NCI-H2196 treated with DMSO at 0.1 percent for 48 hours (cell line): ENCODE measurements at regions not wholly inside any gene's neighbourhood (a gene's known extent, or its start where the extent isn't known, plus 50 kb on each side); places are given as distances from the start of the nearest gene placed in this dataset.

ENCODE experiments used
- DNase-seq: peaks from one replicate; lab custom pipeline; 2025; ENCODE audit not compliant: unreplicated experiment; lab: John Stamatoyannopoulos, UW

DNA sequence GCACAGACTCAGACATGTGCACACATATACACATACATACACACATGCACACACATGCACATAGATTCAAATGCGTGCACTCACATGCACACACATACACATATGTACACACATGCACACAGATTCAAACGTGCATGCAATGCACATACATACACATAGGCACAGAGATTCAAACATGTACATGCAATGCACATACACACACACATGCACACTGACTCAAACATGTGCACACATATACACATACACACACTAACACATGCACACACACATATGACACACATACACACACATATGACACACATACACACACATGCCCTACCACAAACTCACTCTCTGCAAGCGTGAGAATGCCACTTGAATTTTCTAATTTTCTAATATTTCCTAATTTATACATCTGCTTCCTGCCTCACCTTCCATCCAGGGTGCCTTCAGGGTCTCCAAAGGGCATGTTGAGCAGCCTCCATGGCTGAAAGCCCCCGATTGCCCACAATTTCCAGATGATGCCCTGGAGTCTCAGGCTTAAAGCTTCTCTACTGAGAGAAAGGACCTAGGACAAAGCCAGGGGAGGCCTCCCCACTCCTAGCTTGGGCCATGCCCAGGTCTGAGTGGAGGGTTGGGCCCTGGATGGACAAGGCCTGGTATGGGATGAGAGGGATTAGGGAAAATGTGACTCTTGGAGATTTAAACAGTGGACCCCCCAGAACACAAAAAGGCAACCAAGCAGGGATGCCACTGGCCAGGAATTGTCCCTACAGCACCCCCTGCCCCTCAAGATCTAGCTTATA lies 487.1 kb downstream of the TCERG1L start:
- DNase-seq: no peak

DNA sequence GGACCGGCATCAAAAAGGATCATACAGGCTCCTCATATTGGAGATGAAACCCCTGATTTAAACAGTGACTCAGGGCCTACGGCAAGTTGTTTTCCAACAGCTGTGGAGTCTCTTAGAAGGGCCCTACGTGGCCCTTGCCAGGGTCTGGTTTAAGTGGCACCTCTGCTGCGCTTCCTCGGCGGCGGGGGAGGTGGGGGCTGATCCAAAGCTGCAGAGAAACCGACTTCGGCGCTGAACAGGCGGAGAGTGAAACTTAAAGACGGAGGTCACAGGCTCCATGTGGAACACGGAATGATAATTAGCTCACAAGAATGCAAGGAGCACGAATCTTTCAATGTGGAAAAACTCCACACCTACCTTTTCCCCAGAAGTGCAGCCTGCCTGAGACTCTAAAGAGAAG lies 477.9 kb downstream of the TCERG1L start:
- no peak for DNase-seq

DNA sequence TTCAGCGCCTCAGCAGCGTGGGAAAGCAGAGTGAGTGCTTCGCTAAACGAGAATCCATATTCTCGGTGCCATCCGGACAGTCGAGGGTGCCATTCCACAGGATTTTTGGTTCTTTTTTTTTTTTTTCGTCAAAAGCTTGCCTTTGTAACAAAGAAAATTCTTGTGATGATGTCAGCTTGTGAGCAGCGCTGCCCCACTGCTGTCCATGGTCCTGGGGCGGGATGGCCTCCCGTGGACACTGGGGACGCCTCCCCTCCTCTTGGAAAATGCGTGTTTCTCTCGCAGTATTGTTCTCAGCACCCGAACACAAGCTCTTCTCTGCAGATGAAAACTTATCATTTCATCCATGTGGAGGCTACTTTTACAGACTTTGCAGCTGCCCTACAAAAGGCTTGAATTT lies 477.4 kb downstream of the TCERG1L start:
- no peak for DNase-seq

DNA sequence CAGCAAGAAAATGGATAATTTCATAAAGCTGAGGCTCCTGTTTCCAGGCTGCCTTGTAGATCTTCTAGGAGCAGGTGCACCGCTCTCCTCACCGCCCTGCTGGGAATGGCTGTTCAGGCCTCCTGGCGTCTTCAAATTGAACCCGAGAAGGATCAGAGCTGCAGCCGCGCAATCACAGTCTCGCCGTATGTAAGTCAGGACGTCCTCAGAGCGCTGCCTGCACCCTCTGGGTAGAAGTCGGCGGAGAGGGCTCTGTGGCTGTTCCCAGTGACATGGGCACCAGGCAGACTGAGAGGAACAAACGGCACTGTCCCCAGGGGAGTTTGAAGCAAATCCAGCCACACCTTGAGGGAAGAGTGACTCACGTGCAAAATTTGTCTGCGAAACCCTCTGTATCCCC lies 476.9 kb downstream of the TCERG1L start:
- DNase-seq: no peak

DNA sequence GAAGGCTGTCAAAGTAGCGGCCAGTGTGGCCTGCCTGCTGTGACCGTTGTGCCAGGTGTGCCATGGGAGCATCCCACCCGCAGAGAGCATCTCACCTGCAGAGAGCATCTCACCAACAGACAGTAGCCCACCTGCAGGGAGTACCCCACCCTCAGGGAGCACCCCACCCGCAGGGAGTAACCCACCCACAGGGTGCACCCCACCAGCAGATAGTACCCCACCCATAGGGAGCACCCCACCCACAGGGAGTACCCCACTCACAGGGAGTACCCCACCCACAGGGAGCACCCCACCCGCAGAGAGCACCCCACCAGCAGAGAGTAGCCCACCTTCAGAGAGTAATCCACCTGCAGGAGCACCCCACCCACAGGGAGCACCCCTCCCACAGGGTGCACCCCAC lies 476.5 kb downstream of the TCERG1L start:
- DNase-seq: no peak

DNA sequence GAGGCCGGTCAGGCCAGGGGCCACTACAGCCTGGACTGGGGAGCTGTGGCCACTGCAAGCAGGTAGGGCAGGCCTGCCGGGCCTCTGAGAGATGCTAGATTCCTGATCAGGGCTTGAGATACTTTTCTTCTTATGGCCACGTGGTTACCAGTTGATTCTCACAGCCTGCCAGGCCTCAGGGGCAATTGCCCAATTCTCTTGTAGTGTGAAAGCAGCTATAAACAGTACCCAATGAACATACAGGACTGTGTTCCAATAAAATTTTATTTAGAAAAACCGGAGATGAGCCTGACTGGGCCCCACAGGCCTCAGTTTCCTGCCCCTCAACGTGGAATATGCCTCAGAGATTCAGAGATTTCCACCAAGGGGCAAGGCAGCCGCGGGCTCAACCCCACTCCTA lies 475.2 kb downstream of the TCERG1L start:
- DNase-seq: no peak

DNA sequence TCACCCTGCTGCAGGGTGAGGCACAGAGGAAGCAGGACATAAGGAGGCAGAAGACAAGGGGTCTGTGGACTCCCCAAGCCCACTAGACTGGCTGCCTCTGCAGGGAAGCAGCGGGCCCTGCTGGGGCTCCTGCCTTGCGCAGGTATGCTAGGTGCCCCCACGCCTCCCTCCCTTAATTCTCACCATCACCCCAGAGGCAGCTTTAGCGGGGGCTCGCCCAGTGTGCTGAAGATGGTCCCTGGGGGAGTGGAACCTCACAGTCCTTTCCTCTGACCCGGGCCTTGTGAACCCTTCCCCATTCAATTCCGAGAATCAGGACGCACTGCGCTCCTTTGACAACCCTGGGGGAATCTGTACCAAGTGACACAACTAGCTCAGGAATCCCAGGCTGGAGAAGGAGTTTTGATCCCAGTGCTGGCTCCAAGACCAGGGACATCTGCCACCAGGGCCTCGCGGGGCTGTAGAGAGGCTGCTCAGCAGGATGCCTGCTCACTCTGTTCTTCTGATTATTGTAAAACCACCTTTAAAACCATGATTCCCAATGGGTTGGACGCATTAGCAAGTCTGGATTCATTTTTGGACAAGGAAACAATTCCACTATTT lies 468.4 kb downstream of the TCERG1L start:
- DNase-seq: no peak

DNA sequence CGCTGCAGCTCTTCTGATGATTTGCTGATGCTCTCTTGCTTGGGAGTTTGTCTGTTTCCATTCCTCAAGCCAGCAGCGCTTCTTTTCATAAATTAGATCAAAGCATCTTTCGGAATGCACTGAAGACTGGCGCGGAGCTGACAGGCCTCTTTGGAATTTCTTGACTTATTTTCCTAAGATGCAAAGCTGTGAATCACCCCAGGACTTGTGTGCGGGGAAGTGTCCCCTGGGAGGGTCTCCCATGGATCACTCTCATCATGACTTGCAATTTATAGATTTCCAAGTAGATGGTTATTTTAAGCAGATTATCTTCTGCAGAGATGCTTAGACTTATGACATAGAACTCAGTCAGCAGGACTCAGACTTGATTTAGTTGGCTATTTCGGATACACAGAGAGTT lies 467.2 kb downstream of the TCERG1L start:
- no peak for DNase-seq

DNA sequence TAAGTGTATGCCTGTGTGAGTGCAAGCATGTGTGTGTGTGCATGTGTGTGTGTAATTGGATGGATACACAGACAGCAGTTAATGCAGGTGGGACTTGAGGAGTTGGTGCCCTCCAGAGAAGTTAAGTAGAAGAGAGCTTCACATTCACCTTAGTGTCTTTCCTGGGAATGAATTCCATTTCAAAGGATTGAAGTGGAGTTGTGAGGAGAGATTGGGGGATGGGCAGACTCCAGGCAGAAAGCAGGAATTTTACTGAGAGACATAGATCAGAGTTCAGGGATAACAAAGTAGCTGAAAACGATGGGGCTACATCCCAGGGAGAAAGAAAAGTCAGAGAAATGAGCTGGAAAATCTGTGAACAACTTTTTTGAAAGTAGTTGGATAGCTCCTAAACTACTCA lies 464.4 kb downstream of the TCERG1L start:
- DNase-seq: no peak

DNA sequence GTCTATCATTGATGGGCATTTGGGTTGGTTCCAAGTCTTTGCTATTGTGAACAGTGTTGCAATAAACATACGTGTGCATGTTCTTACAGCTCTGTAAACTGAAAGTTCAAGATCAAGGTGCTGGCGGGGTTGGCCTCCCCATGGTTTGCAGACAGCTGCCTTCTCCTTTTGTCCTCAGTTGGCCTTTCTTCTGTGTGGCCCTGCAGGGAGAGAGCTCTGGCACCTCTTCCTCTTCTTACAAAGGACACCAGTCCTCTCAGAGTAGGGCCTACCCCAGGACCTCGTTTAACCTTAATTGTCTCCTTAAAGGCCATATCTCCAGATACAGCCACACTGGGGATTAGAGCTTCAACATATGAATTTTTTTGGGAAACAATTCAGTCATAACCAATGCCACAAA lies 462.7 kb downstream of the TCERG1L start:
- no peak for DNase-seq

DNA sequence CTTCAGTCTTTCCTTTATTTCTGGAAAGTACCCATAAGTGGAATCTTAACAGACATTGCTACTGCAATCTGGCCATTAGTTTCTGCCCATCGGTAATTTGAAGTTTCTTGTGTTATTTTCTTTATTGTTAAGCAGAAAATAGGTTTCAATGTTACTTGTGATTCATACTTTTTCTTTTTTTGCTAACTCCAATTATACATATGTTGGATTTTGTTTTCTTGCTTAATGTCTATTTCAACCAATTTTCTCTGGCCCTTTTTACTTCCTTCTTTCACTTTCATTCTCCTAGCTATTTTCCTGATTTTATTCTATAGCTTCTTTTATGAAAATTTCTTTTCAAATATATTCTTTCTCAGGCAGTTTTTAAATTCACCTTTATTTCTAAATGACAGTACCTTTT lies 457.4 kb downstream of the TCERG1L start:
- no peak for DNase-seq

DNA sequence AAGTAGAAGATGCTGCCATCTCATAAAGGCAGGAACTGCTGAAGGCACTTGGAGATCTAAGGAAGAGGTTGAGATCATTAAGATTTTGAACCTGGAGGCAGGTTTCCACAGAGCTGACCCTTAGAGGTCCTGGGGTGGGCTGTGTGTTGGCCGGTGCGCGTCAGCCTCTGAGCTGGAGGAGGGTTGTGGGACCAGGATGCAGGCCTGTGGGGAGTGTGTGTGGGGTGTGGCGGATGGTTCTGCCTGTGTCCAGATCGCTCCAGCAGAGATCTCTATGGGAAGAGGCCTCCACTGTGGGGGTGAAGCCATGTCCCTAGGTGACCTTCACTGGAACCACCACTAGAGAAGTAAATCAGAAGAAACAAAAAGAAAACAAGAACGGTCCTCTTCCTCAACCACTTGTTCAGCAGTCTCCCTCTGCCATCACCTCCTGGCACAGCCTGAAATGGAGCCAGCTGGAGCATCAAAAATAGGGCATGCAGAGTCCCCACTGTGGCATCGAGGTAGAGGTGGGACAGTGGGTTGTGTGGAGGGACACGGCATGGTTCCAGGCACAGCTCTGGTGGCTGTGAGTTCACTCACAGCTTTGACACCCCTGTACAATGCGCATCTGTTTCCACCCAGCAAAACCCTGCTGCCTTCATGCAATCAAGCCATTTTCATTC lies 453.8 kb downstream of the TCERG1L start:
- DNase-seq: no peak

DNA sequence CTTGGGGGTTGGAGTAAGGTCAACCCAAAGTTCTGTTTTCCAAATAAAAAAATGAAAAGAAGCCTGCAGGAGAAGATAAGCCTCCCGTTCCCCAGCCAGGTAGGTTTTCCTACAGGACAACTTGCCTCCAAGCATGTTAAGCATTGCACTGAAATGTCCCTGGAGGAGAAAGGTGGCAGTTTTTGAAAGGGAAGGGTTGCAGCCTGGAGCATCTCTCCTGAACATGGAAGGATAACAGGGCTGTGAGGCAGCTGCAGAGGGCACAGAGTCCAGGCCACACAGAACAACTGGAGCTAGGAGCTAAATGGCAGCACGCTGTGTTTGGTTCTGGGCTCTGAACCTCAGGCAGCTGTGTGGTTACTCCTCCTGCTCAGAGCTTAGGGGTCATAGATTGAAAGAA lies 452.9 kb downstream of the TCERG1L start:
- DNase-seq: no peak

DNA sequence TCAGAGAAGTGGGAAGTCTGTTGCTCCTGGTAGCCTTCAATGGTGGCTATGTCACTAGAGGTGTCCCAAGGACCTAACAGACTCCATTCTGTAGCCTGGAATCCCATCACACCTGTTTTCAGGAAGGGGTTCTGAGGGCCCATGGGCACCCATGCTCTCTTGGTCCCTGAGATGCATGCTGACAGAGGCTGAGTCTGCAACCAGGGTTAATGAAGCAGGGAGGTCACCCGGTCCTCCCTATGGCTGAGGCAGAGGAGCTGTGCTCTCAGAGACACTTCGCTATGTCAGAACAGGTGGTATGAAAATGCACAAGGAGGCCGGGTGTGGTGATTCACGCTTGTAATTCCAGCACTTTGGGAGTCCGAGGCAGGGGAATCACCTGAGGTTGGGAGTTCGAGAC lies 452.1 kb downstream of the TCERG1L start:
- DNase-seq: no peak

DNA sequence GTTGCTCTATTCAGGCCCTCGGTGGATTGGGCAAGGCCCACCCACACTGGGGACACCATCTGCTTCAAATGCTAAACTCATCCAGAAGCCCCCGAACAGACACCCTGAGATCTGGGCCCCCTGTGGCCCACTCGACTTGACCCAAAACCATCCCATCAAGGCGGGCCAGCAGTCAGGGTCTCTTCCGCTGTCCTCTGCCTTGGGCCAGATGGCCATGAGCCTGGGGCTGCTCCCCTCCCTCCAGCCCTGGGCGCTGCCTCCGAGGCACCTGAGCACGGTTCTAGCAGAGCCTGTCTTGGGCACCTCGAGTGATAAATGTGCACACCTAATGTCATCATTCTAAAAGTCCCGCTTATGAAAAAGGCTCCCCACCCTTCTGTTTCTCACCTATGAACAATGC lies 449.4 kb downstream of the TCERG1L start:
- DNase-seq: no peak

DNA sequence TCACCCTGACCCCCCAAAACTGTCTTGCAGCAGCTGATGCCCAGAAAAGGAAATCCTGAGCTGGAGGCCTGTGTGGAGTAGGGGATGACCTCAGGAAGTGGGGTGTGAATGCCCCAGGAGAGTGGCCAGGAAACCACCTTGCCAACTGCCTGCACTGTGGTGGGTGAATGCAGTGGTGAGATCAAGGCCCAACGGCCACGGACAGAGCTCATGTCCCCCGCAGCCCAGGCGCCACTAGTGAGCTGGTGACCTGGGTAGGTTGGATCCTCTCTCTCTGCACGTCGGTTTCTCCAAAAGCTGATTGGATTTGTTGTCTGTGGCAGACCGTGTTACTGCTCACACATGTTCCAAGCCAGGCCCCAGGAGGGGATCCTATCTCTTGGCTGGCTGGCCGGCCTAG lies 448.9 kb downstream of the TCERG1L start:
- no peak for DNase-seq

DNA sequence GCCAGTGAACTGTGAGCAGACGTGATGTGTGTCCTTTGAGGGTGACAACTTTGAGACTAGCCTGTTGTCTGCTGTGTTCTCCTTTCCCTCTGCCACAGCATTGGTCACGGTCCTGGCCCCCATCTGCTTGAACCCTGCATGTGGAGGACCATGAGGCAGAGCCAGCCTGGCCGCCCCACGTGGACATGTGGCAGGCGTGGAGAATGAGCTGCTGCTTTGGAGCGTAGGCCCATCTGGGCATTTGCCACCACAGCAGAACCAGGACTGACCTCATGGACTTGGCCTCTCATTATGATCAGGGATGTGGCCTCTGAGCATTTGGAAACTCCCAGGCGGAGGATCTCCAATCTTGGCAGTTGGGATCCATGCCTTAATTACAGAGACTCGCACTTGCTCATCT lies 448.5 kb downstream of the TCERG1L start:
- no peak for DNase-seq

DNA sequence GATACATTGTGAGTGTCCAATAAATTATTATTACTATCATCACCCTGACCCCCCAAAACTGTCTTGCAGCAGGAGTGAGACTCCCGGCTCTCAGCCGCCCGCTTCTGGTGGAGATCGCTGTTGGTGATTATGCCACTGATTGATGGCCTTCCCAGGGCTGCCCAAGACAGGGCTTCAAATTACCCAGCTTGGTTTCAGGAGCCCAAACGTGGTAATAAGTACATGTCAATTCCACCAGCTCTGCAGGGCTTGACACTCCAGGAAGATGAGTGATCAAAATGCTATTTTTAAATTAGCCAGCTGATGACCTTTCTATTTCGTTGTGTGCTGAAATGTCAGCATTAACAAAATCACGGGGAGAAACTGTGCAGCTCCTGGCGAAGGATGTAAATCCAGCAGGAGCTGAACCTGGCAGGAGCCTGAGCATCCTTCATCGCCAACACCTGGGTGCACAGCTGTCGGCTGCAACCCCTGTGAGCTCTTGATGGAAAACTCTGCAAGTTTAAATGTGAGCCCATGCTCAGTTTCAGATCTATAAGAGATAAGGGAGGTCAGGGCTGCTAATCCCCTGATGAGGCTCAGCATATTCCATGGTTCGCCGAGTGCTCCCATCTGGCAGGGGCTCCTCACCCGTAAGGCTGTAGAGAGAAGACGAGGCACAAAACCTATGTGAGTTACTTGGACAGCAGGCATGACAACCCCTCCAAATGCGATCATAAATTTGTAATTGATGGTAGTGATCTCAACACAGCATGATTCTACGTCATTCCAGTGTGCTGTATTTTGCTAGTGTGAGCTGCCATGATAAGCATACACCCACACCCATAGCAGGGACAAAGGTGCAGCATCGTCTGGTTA lies 446.3 kb downstream of the TCERG1L start:
- no peak for DNase-seq

DNA sequence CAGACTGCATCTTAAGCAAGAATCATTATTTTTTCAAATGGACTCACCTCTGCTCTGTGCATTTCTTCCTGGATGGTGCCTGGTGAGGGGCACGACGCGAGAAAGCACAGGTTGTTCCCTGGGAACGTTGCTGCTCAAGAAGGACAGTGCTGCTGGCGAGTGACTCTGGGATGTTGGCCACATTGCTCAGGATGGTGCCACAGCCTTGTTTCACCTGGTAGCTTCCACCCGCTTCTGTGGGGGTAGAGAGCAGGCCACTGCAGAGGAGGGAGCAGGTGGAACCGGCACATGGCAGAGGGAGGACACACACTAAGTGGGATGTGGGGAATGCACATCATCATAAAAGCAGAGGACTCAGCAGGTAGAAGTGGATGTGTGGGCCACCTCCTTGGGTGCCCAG lies 444.7 kb downstream of the TCERG1L start:
- no peak for DNase-seq

DNA sequence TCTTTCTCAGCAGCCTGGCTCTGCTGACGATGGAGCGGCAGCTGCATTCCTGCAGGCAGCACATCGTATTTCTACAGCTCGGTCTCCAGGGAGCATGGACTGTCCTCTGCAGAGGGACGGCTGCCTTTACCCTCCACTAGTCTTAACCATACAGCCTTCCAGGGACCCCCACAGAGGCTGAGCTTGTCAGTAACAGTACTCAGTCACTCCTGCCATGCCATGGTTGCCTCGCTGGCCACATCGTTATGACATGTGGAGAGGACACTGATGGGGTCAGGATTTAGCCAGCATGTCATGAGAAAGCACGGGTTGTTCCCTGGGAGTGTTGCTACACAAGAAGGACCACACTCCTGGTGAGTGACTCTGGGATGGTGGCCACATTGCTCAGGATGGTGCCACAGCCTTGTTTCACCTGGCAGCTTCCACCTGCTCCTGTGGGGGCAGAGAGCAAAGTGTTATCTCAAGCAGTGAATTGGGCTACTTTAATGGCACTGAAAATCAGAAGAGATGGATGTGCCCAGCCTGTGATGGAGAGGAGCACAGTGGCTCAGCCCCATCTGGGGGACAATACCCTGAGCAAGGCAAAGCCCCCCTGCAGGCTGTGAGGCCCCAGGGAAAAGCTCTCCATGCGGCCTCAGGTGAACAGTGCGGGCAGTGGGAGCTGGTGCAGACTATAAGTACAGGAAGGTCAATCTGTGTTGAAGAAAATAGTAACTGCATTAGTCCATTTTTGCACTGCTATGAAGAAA lies 443.9 kb downstream of the TCERG1L start:
- DNase-seq: no peak
